Nephron (organoid): ENCODE measurements at regions not wholly inside any gene's neighbourhood (a gene's known extent, or its start where the extent isn't known, plus 50 kb on each side); places are given as distances from the start of the nearest gene placed in this dataset.

Experiments used
- H3K27ac Mint-ChIP-seq, 3 experiments: 2 replicates each; pipeline ENCODE4 v1.8.0; 2020; ENCODE audit warnings: mixed read lengths in 3 of 3, mild to moderate bottlenecking in 2 of 3, moderate library complexity in 1 of 3
- H3K27me3 Mint-ChIP-seq: 2 replicates; pipeline ENCODE4 v1.8.0; 2021; ENCODE audit warnings: low read depth, mild to moderate bottlenecking, moderate library complexity, mixed read lengths
- H3K36me3 Mint-ChIP-seq: 2 replicates; pipeline ENCODE4 v1.8.0; 2020; ENCODE audit warnings: low read depth, mixed read lengths
- H3K4me1 Mint-ChIP-seq: 2 replicates; pipeline ENCODE4 v1.8.0; 2020; ENCODE audit warnings: mixed read lengths
- H3K4me3 Mint-ChIP-seq, 3 experiments: 2 replicates each; pipeline ENCODE4 v1.8.0; 2020; ENCODE audit warnings: mild to moderate bottlenecking in 3 of 3, mixed read lengths in 3 of 3, moderate library complexity in 2 of 3
- H3K9me3 Mint-ChIP-seq: 2 replicates; pipeline ENCODE4 v1.8.0; 2020; ENCODE audit warnings: mixed read lengths
- TF ChIP-seq, protein P1 (sequence below), 3 experiments: fragments of 200-600 bp; sonication (generic); IDR thresholded peaks; one replicate each; pipeline ENCODE4 v1.5.0; 2021; ENCODE audit warnings: antibody characterized with exemption in 3 of 3; ENCODE audit not compliant: unreplicated experiment in 3 of 3

DNA sequence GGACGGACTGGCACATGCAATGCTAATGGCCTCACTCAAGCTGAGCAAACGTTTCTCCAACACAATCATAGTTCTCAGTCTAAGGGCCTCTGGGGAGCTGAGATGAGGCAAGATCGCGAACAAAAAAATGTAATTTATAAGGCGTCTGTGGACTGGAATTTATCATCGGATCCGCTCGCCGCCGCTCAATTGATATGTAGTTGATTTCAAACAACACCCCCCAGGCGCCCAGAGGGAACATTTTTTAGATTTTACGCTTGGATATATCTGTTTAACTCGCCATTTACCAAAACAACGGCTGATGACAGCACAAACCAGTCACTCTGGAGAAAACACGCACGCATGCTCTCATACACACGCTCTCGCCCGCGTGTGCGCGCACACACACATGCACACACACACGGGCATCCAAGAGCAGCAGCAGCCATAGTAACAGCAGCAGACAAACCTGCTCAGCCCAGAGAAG is 335.8 kb downstream of the SMAD2 start:
- H3K4me3 Mint-ChIP-seq: peak overlapping the region in 1 of 3 experiments; percentile 8
- no peaks in the 10 kb centered on the region for H3K36me3 Mint-ChIP-seq
- TF ChIP-seq, protein P1, sequence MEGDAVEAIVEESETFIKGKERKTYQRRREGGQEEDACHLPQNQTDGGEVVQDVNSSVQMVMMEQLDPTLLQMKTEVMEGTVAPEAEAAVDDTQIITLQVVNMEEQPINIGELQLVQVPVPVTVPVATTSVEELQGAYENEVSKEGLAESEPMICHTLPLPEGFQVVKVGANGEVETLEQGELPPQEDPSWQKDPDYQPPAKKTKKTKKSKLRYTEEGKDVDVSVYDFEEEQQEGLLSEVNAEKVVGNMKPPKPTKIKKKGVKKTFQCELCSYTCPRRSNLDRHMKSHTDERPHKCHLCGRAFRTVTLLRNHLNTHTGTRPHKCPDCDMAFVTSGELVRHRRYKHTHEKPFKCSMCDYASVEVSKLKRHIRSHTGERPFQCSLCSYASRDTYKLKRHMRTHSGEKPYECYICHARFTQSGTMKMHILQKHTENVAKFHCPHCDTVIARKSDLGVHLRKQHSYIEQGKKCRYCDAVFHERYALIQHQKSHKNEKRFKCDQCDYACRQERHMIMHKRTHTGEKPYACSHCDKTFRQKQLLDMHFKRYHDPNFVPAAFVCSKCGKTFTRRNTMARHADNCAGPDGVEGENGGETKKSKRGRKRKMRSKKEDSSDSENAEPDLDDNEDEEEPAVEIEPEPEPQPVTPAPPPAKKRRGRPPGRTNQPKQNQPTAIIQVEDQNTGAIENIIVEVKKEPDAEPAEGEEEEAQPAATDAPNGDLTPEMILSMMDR (IDR thresholded peaks at IDR 0.05; ENCODE audit: unreplicated experiment in 3 of 3): no peak
- peaks cover 69% of the 10 kb centered on the region for H3K27me3 Mint-ChIP-seq
- H3K27ac Mint-ChIP-seq: no peak overlapping the region
- H3K9me3 Mint-ChIP-seq: peaks cover 6% of the 10 kb centered on the region
- H3K4me1 Mint-ChIP-seq: peaks cover 6% of the 10 kb centered on the region

DNA sequence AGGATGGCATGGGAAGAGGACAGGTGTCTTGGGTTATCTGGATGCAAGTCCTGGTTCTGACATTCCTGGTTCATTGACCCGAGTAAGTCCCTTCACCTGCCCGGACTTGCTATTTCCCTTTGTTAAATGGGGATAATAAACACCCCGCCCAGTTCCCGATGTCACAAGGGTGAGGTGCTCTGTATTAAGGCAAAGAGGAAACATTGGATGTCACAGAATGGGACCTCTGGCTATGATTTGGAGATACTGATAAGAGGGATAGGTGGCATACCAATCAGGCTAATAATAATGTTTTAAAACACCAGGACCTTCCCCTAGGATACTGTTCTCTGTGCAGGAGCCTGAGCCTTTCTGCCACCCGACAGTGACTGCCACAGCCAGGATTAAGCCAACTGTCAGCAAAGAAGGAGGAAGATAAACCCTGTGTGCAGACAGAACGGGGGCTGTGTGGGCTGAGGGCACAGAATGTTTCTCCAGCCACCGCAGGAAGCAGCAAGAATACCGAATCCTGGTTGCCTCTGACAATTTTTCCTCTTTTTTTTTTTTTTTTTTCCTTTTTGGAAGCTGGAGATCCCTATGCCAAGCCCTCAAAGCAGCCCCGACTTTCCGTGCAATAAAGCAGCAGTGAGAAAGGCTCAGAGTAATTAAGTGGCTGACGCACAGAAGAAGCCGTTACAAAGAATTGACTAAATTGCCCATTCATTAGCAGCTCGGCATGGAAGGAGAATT is 336.6 kb downstream of the SMAD2 start:
- no peaks in the 10 kb centered on the region for H3K36me3 Mint-ChIP-seq
- H3K4me1 Mint-ChIP-seq: peaks cover 6% of the 10 kb centered on the region
- peak overlapping the region; percentile 11 to 44 (median 35) for H3K4me3 Mint-ChIP-seq
- H3K27me3 Mint-ChIP-seq: peaks cover 66% of the 10 kb centered on the region
- TF ChIP-seq, protein P1 (IDR thresholded peaks at IDR 0.05; ENCODE audit: unreplicated experiment in 3 of 3): no peak
- no peak overlapping the region for H3K27ac Mint-ChIP-seq
- H3K9me3 Mint-ChIP-seq: peaks cover 6% of the 10 kb centered on the region

DNA sequence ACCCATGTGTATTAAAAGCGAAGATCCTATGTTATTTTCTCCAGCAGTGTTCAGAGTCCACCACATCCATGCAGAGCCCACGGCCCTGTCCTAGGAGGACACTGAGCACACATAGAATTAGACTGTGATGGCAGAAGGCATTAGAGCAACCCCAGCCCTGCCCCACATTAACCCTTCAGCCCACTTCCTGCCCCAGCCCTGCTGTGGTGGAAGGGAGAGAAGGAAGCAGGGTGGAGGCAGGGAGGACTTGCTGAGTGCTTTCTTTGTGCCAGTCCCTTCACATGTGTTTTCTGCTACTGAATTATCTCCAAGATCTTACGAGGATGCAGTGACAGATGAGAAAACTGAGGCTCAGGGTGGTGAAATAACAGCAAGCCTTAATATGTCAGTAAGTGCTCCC is 339.0 kb downstream of the SMAD2 start:
- H3K4me3 Mint-ChIP-seq: no peak overlapping the region
- no peak overlapping the region for H3K27ac Mint-ChIP-seq
- peaks cover 51% of the 10 kb centered on the region for H3K27me3 Mint-ChIP-seq
- H3K4me1 Mint-ChIP-seq: peaks cover 6% of the 10 kb centered on the region
- TF ChIP-seq, protein P1 (IDR thresholded peaks at IDR 0.05; ENCODE audit: unreplicated experiment in 3 of 3): no peak
- peaks cover 6% of the 10 kb centered on the region for H3K9me3 Mint-ChIP-seq
- H3K36me3 Mint-ChIP-seq: no peaks in the 10 kb centered on the region

DNA sequence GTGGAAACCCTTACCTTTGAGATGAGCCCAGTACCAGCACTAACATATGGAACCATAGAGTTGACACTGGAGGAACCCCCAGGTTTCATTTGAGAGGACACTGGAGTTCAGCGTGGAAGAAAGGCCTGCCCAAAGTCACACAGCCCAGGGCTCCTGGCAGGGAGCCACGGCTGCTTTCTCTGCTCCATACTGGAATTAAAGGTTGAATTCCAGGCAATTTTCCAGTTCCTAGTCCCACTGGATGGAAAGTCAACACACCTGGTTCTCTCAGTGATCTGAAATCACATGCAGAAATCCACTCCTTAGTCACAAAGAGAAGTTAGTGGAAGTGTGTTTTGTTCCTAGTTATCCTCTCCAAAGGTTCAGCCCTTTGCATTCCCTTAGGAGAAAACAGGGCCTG is 336.1 kb upstream of the SKOR2 start:
- no peaks in the 10 kb centered on the region for H3K4me1 Mint-ChIP-seq
- TF ChIP-seq, protein P1 (IDR thresholded peaks at IDR 0.05; ENCODE audit: unreplicated experiment in 3 of 3): no peak
- H3K27me3 Mint-ChIP-seq: peaks cover 16% of the 10 kb centered on the region
- no peaks in the 10 kb centered on the region for H3K36me3 Mint-ChIP-seq
- no peak overlapping the region for H3K4me3 Mint-ChIP-seq
- no peaks in the 10 kb centered on the region for H3K9me3 Mint-ChIP-seq
- H3K27ac Mint-ChIP-seq: no peak overlapping the region

DNA sequence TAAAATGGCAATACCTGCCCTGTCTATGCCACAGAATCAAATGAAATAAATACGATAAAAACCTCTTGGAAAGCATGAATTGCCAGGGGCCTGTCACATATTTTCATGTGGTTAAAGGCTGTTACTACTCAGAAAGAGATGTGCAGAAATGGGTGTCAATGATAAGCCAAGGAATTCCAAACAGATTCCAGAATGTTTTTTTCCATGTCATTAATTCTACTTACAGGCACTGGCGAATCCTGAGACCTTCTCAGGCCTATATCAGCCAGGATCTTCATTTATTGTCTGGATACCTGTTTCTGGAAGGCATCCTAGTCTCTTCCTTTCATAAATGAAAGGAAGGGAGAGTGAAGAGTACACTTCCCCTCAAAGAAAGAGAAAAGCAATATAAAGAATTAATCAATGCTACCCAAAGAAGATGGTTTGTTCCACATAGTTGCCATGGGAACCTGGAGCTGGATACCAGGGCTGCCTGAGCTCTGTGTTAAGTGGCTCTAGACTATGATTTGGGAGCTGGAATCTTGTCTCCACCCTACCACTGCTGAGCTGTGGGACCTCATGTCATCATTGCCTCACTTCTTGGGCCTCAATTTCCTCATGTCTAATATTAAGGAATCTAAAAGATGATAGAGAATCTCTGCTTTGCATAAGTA is 335.1 kb upstream of the SKOR2 start:
- no peaks in the 10 kb centered on the region for H3K9me3 Mint-ChIP-seq

More for the DNA sequence above, 335.1 kb upstream of the SKOR2 start:
- peaks cover 8% of the 10 kb centered on the region for H3K27me3 Mint-ChIP-seq
- no peaks in the 10 kb centered on the region for H3K36me3 Mint-ChIP-seq
- H3K4me1 Mint-ChIP-seq: no peaks in the 10 kb centered on the region
- H3K27ac Mint-ChIP-seq: no peak overlapping the region
- TF ChIP-seq, protein P1 (IDR thresholded peaks at IDR 0.05; ENCODE audit: unreplicated experiment in 3 of 3): no peak
- no peak overlapping the region for H3K4me3 Mint-ChIP-seq
